ENCODE measurements at regions not wholly inside any gene's neighbourhood (a gene's known extent, or its start where the extent isn't known, plus 50 kb on each side); places are given as distances from the start of the nearest gene placed in this dataset.
"Not testable (repeated sequence)": the region's sequence is repeated elsewhere in the genome, so short reads cannot be mapped to it uniquely, and the experiment has no call there.

GRCh38 chr16:59463776-59464175 lies 729.7 kb upstream of the GOT2 start:
- no peak for DNase-seq

- DNase-seq = no peak
Observed at GRCh38 chr16:59459806-59460205, 725.7 kb upstream of the GOT2 start.

- no peak for DNase-seq
Observed at GRCh38 chr16:59455497-59455896, 721.4 kb upstream of the GOT2 start.

- DNase-seq = not testable (repeated sequence)
Observed at GRCh38 chr16:59450513-59450912, 716.4 kb upstream of the GOT2 start.

GRCh38 chr16:59440502-59440901 lies 706.4 kb upstream of the GOT2 start:
- DNase-seq = no peak

- DNase-seq = no peak
Observed at GRCh38 chr16:59432896-59433295, 698.8 kb upstream of the GOT2 start.

GRCh38 chr16:59432276-59432675 lies 698.2 kb upstream of the GOT2 start:
- no peak for DNase-seq

- no peak for DNase-seq
Observed at GRCh38 chr16:59424714-59425273, 690.7 kb upstream of the GOT2 start.

- DNase-seq = no peak
Observed at GRCh38 chr16:59411961-59412841, 678.1 kb upstream of the GOT2 start.

- no peak for DNase-seq
Observed at GRCh38 chr16:59410451-59410850, 676.3 kb upstream of the GOT2 start.

- no peak for DNase-seq
Observed at GRCh38 chr16:59405802-59406201, 671.7 kb upstream of the GOT2 start.

GRCh38 chr16:59404509-59404908 lies 670.4 kb upstream of the GOT2 start:
- no peak for DNase-seq

- DNase-seq = no peak
Observed at GRCh38 chr16:59400830-59401229, 666.7 kb upstream of the GOT2 start.

- no peak for DNase-seq
Observed at GRCh38 chr16:59397638-59398037, 663.5 kb upstream of the GOT2 start.

- DNase-seq = no peak
Observed at GRCh38 chr16:59394526-59394925, 660.4 kb upstream of the GOT2 start.

GRCh38 chr16:59392911-59393310 lies 658.8 kb upstream of the GOT2 start:
- DNase-seq = no peak

- no peak for DNase-seq
Observed at GRCh38 chr16:59391617-59392364, 657.7 kb upstream of the GOT2 start.

- no peak for DNase-seq
Observed at GRCh38 chr16:59385959-59386358, 651.8 kb upstream of the GOT2 start.

- DNase-seq = no peak
Observed at GRCh38 chr16:59385491-59385890, 651.4 kb upstream of the GOT2 start.

GRCh38 chr16:59373632-59374031 lies 639.5 kb upstream of the GOT2 start:
- no peak for DNase-seq

GRCh38 chr16:59370717-59371116 lies 636.6 kb upstream of the GOT2 start:
- DNase-seq = no peak

- no peak for DNase-seq
Observed at GRCh38 chr16:59369523-59369922, 635.4 kb upstream of the GOT2 start.

- no peak for DNase-seq
Observed at GRCh38 chr16:59368586-59368985, 634.5 kb upstream of the GOT2 start.

GRCh38 chr16:59356709-59357108 lies 622.6 kb upstream of the GOT2 start:
- DNase-seq = no peak
